Neural crest cell (in vitro differentiated cells): ENCODE measurements at regions not wholly inside any gene's neighbourhood (a gene's known extent, or its start where the extent isn't known, plus 50 kb on each side); places are given as distances from the start of the nearest gene placed in this dataset.

ENCODE experiments used
- DNase-seq: peaks from one replicate; pipeline ENCODE4 v3.0.0; 2021; ENCODE audit warnings: low read depth, mixed read lengths, low spot score
- H3K27ac Mint-ChIP-seq: one replicate; pipeline ENCODE4 v1.8.0; 2021; ENCODE audit warnings: mild to moderate bottlenecking, mixed read lengths; ENCODE audit not compliant: unreplicated experiment
- H3K27me3 Mint-ChIP-seq: 2 replicates; pipeline ENCODE4 v1.8.0; 2021; ENCODE audit warnings: low read depth, mild to moderate bottlenecking, mixed read lengths
- H3K36me3 Mint-ChIP-seq: 2 replicates; pipeline ENCODE4 v1.8.0; 2021; ENCODE audit warnings: low read depth, mild to moderate bottlenecking, mixed read lengths
- H3K4me1 Mint-ChIP-seq: 2 replicates; pipeline ENCODE4 v1.8.0; 2021; ENCODE audit warnings: mixed read lengths
- H3K4me3 Mint-ChIP-seq: one replicate; pipeline ENCODE4 v1.8.0; 2021; ENCODE audit warnings: mild to moderate bottlenecking, mixed read lengths
- H3K9me3 Mint-ChIP-seq: 2 replicates; pipeline ENCODE4 v1.8.0; 2021; ENCODE audit warnings: mixed read lengths
- CTCF ChIP-seq: fragments of 200-600 bp; sonication (generic); conservative IDR thresholded peaks from 2 replicates; pipeline ENCODE4 v1.5.0; 2021; ENCODE audit warnings: antibody characterized with exemption, mild to moderate bottlenecking

GRCh38 chr20:33914919-33915318 is 78.8 kb upstream of the RALY start:
- no peaks in the 10 kb centered on the region for H3K36me3 Mint-ChIP-seq
- H3K27me3 Mint-ChIP-seq: peaks cover 9% of the 10 kb centered on the region
- no peak overlapping the region for H3K4me3 Mint-ChIP-seq
- TF ChIP-seq CTCF: no peak
- DNase-seq: no peak
- peaks cover 20% of the 10 kb centered on the region for H3K4me1 Mint-ChIP-seq
- H3K9me3 Mint-ChIP-seq: no peaks in the 10 kb centered on the region
- no peak overlapping the region for H3K27ac Mint-ChIP-seq

- H3K27me3 Mint-ChIP-seq: peaks cover 11% of the 10 kb centered on the region
- no peaks in the 10 kb centered on the region for H3K9me3 Mint-ChIP-seq
- peaks cover 12% of the 10 kb centered on the region for H3K4me1 Mint-ChIP-seq
- no peak overlapping the region for H3K27ac Mint-ChIP-seq
- no peaks in the 10 kb centered on the region for H3K36me3 Mint-ChIP-seq
- H3K4me3 Mint-ChIP-seq: no peak overlapping the region
- DNase-seq: no peak
- peak; percentile 66 for TF ChIP-seq CTCF
These were observed 77.9 kb upstream of the RALY start for GRCh38 chr20:33915726-33916331.

GRCh38 chr20:33916768-33917167 is 76.9 kb upstream of the RALY start:
- peaks cover 11% of the 10 kb centered on the region for H3K27me3 Mint-ChIP-seq
- no peak overlapping the region for H3K27ac Mint-ChIP-seq
- no peak for DNase-seq
- TF ChIP-seq CTCF: no peak
- peaks cover 8% of the 10 kb centered on the region for H3K4me1 Mint-ChIP-seq
- H3K36me3 Mint-ChIP-seq: no peaks in the 10 kb centered on the region
- H3K9me3 Mint-ChIP-seq: no peaks in the 10 kb centered on the region
- H3K4me3 Mint-ChIP-seq: no peak overlapping the region

GRCh38 chr20:33917831-33918525 is 75.7 kb upstream of the RALY start:
- H3K9me3 Mint-ChIP-seq: no peaks in the 10 kb centered on the region
- peaks cover 8% of the 10 kb centered on the region for H3K4me1 Mint-ChIP-seq
- peaks cover 8% of the 10 kb centered on the region for H3K27me3 Mint-ChIP-seq
- H3K27ac Mint-ChIP-seq: no peak overlapping the region
- no peak for DNase-seq
- TF ChIP-seq CTCF: no peak
- H3K36me3 Mint-ChIP-seq: no peaks in the 10 kb centered on the region
- no peak overlapping the region for H3K4me3 Mint-ChIP-seq

- no peaks in the 10 kb centered on the region for H3K9me3 Mint-ChIP-seq
- H3K4me1 Mint-ChIP-seq: peaks cover 4% of the 10 kb centered on the region
- TF ChIP-seq CTCF: no peak
- H3K27ac Mint-ChIP-seq: no peak overlapping the region
- H3K4me3 Mint-ChIP-seq: no peak overlapping the region
- peaks cover 2% of the 10 kb centered on the region for H3K27me3 Mint-ChIP-seq
- no peaks in the 10 kb centered on the region for H3K36me3 Mint-ChIP-seq
- no peak for DNase-seq
These were observed 75.0 kb upstream of the RALY start for GRCh38 chr20:33918662-33919061.
